ENCODE measurements at regions not wholly inside any gene's neighbourhood (a gene's known extent, or its start where the extent isn't known, plus 50 kb on each side); places are given as distances from the start of the nearest gene placed in this dataset.
"Not testable (repeated sequence)": the region's sequence is repeated elsewhere in the genome, so short reads cannot be mapped to it uniquely, and the experiment has no call there.

- no peaks in the 10 kb centered on the region for H3K9me3 ChIP-seq
- WGBS, 2 donors, result 29 to 30% methylated on average over 43 of the region's 43 CpGs
- peaks cover 3 to 51% (median 27%) of the 10 kb centered on the region in 9 donors for H3K4me1 ChIP-seq
- intact Hi-C loops (cut with DNase I), result no loop called here
- peak overlapping the region in 2 of 10 donors; percentile 34 to 47 for H3K27ac ChIP-seq
- DNase-seq, result peak; percentile 76 to 87
- TF ChIP-seq, protein P1, sequence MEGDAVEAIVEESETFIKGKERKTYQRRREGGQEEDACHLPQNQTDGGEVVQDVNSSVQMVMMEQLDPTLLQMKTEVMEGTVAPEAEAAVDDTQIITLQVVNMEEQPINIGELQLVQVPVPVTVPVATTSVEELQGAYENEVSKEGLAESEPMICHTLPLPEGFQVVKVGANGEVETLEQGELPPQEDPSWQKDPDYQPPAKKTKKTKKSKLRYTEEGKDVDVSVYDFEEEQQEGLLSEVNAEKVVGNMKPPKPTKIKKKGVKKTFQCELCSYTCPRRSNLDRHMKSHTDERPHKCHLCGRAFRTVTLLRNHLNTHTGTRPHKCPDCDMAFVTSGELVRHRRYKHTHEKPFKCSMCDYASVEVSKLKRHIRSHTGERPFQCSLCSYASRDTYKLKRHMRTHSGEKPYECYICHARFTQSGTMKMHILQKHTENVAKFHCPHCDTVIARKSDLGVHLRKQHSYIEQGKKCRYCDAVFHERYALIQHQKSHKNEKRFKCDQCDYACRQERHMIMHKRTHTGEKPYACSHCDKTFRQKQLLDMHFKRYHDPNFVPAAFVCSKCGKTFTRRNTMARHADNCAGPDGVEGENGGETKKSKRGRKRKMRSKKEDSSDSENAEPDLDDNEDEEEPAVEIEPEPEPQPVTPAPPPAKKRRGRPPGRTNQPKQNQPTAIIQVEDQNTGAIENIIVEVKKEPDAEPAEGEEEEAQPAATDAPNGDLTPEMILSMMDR (IDR thresholded peaks at IDR 0.05), result no peak
- peak in 4 of 8 donors; percentile 50 to 65 (median 60) for ATAC-seq
- H3K36me3 ChIP-seq, result no peaks in the 10 kb centered on the region
- H3K4me3 ChIP-seq, result peak overlapping the region in 9 of 10 donors; percentile 9 to 56 (median 47)
- peaks cover 0 to 43% (median 0%) of the 10 kb centered on the region in 7 donors for H3K27me3 ChIP-seq
These were observed 169.3 kb upstream of the ZNF337 start for GRCh38 chr20:25865715-25866656.

- DNase-seq, H3K27ac ChIP-seq: not testable (repeated sequence)
These were observed 168.5 kb upstream of the ZNF337 start for GRCh38 chr20:25864963-25865714.

GRCh38 chr20:25864326-25864962 is 167.8 kb upstream of the ZNF337 start:
- TF ChIP-seq, protein P1 (IDR thresholded peaks at IDR 0.05), result no peak
- H3K27me3 ChIP-seq, result peaks cover 0 to 57% (median 0%) of the 10 kb centered on the region in 7 donors
- H3K9me3 ChIP-seq, result no peaks in the 10 kb centered on the region
- no peak overlapping the region for H3K4me3 ChIP-seq
- H3K27ac ChIP-seq, result no peak overlapping the region
- 70 to 75% methylated on average over 15 of the region's 15 CpGs for WGBS, 2 donors
- ATAC-seq (no peak), DNase-seq (no peak)
- peaks cover 3 to 66% (median 27%) of the 10 kb centered on the region in 9 donors for H3K4me1 ChIP-seq
- intact Hi-C loops (cut with DNase I), result no loop called here
- no peaks in the 10 kb centered on the region for H3K36me3 ChIP-seq

More at GRCh38 chr20:25864963-25865714, 168.5 kb upstream of the ZNF337 start:
- Histone ChIP-seq H3K4me3 (peak overlapping the region in 9 of 10 donors; percentile 9 to 56 (median 47)), H3K4me1 (peaks cover 3 to 59% (median 27%) of the 10 kb centered on the region in 9 donors), H3K27me3 (peaks cover 0 to 50% (median 0%) of the 10 kb centered on the region in 7 donors)
- WGBS, 2 donors, result 59 to 60% methylated on average over 30 of the region's 30 CpGs
- ATAC-seq; H3K36me3 ChIP-seq; intact Hi-C loops (cut with DNase I); H3K9me3 ChIP-seq: not testable (repeated sequence)

GRCh38 chr20:25863536-25864325 is 167.1 kb upstream of the ZNF337 start:
- peaks cover 0 to 62% (median 2%) of the 10 kb centered on the region in 7 donors for H3K27me3 ChIP-seq
- intact Hi-C loops (cut with DNase I), result no loop called here
- peaks cover 3 to 67% (median 27%) of the 10 kb centered on the region in 9 donors for H3K4me1 ChIP-seq
- H3K9me3 ChIP-seq, result no peaks in the 10 kb centered on the region
- ATAC-seq (no peak), DNase-seq (no peak)
- H3K4me3 ChIP-seq, result peak overlapping the region in 9 of 10 donors; percentile 37 to 58 (median 54)
- H3K36me3 ChIP-seq, result no peaks in the 10 kb centered on the region
- TF ChIP-seq, protein P1 (IDR thresholded peaks at IDR 0.05), result peak in 1 of 9 donors; percentile 23
- H3K27ac ChIP-seq, result peak overlapping the region in 5 of 10 donors; percentile 25 to 65 (median 51)
- WGBS, 2 donors, result 28 to 31% methylated on average over 21 of the region's 21 CpGs

Data from heart right ventricle (tissue), 16 donors.